ENCODE measurements at regions not wholly inside any gene's neighbourhood (a gene's known extent, or its start where the extent isn't known, plus 50 kb on each side); places are given as distances from the start of the nearest gene placed in this dataset.

GRCh38 chr21:14678973-14679574 is 133.0 kb upstream of the SAMSN1 start:
- TF ChIP-seq POLR2AphosphoS5 (IDR thresholded peaks at IDR 0.05; ENCODE audit: low read depth, low read length) = no peak
- TF ChIP-seq REST (IDR thresholded peaks at IDR 0.05; ENCODE audit: insufficient read depth in 1 of 2, low read depth in 2 of 2, low read length in 2 of 2) = no peak
- TF ChIP-seq SIN3A (IDR thresholded peaks at IDR 0.05; ENCODE audit: borderline replicate concordance, insufficient read depth, low read length) = no peak
- TF ChIP-seq FOXP2 (optimal IDR thresholded peaks at IDR 0.05; ENCODE audit: borderline replicate concordance, extremely low read depth, extremely low read length, insufficient read depth) = no peak
- TF ChIP-seq TAF1 (IDR thresholded peaks at IDR 0.05; ENCODE audit: borderline replicate concordance, insufficient read depth, low read length) = no peak

GRCh38 chr21:14677639-14678179 is 131.6 kb upstream of the SAMSN1 start:
- TF ChIP-seq SIN3A (IDR thresholded peaks at IDR 0.05; ENCODE audit: borderline replicate concordance, insufficient read depth, low read length) (no peak), REST (IDR thresholded peaks at IDR 0.05; ENCODE audit: insufficient read depth in 1 of 2, low read depth in 2 of 2, low read length in 2 of 2) (no peak), FOXP2 (optimal IDR thresholded peaks at IDR 0.05; ENCODE audit: borderline replicate concordance, extremely low read depth, extremely low read length, insufficient read depth) (no peak), POLR2AphosphoS5 (IDR thresholded peaks at IDR 0.05; ENCODE audit: low read depth, low read length) (no peak), TAF1 (IDR thresholded peaks at IDR 0.05; ENCODE audit: borderline replicate concordance, insufficient read depth, low read length) (no peak)

- TF ChIP-seq REST (IDR thresholded peaks at IDR 0.05; ENCODE audit: insufficient read depth in 1 of 2, low read depth in 2 of 2, low read length in 2 of 2) = no peak
- TF ChIP-seq POLR2AphosphoS5 (IDR thresholded peaks at IDR 0.05; ENCODE audit: low read depth, low read length) = no peak
- no peak for TF ChIP-seq SIN3A (IDR thresholded peaks at IDR 0.05; ENCODE audit: borderline replicate concordance, insufficient read depth, low read length)
- no peak for TF ChIP-seq TAF1 (IDR thresholded peaks at IDR 0.05; ENCODE audit: borderline replicate concordance, insufficient read depth, low read length)
- TF ChIP-seq FOXP2 (optimal IDR thresholded peaks at IDR 0.05; ENCODE audit: borderline replicate concordance, extremely low read depth, extremely low read length, insufficient read depth) = no peak
Observed at GRCh38 chr21:14677013-14677412, 130.9 kb upstream of the SAMSN1 start.

DNA sequence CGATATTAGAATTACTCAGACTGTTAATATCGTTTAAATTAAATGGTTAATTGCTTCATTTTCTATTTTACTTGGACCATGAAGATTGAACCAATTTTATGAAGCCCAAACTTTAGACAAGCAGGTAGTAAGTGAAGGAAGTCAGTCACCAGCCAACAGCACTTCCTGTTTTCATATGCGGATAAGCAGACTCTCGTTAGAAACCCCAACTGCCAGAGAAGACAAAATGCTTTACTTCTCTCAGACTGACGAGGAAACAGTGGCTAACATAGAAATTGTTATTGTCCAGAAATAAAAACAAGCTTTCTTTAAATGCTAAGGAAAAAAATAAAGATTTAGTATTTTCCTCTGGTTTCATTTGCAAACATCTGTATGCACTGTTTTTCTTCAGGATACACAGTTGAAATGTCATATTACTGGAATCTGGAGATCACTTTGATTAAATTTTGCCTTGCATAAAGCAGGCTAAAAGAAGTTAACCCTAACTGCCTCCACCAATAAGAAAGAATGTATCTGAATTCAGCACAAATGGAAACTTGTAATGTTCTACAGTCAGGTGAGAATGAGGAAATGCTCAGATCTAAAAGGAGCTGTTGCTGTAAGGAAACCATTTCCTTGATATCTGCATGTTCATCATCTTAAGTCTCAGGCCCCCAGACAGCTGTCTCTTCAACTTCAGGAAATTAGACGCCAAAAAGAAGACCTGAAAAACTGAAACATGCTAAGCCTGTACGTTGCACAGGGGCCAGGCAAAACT is 129.8 kb upstream of the SAMSN1 start:
- no peak for TF ChIP-seq TAF1 (IDR thresholded peaks at IDR 0.05; ENCODE audit: borderline replicate concordance, insufficient read depth, low read length)
- no peak for TF ChIP-seq FOXP2 (optimal IDR thresholded peaks at IDR 0.05; ENCODE audit: borderline replicate concordance, extremely low read depth, extremely low read length, insufficient read depth)
- no peak for TF ChIP-seq REST (IDR thresholded peaks at IDR 0.05; ENCODE audit: insufficient read depth in 1 of 2, low read depth in 2 of 2, low read length in 2 of 2)
- no peak for TF ChIP-seq POLR2AphosphoS5 (IDR thresholded peaks at IDR 0.05; ENCODE audit: low read depth, low read length)
- TF ChIP-seq SIN3A (IDR thresholded peaks at IDR 0.05; ENCODE audit: borderline replicate concordance, insufficient read depth, low read length) = no peak

All from PFSK-1 (cell line).